Vagina (tissue), 2 donors: ENCODE measurements at regions not wholly inside any gene's neighbourhood (a gene's known extent, or its start where the extent isn't known, plus 50 kb on each side); places are given as distances from the start of the nearest gene placed in this dataset.

Experiments
- DNase-seq, 2 donors: peaks; one replicate each; pipeline ENCODE4 v3.0.0-alpha.2; 2017; ENCODE audit errors: extremely low spot score in 2 of 2
- H3K27ac ChIP-seq: fragments of 200-600 bp; sonication (generic); one replicate; pipeline ENCODE4 v1.5.1; 2019
- H3K27me3 ChIP-seq: fragments of 200-600 bp; sonication (generic); one replicate; pipeline ENCODE4 v1.5.1; 2019
- H3K36me3 ChIP-seq, 2 donors: fragments of 200-600 bp; sonication (generic); one replicate each; pipeline ENCODE4 v1.5.1; 2017 to 2019
- H3K4me1 ChIP-seq: fragments of 200-600 bp; sonication (generic); one replicate; pipeline ENCODE4 v1.5.1; 2019
- H3K4me3 ChIP-seq, 2 donors: fragments of 200-600 bp; sonication (generic); 1 replicate in 1 of 2; 2 replicates in 1 of 2; pipeline ENCODE4 v1.5.1; 2016 to 2019
- H3K9me3 ChIP-seq: fragments of 200-600 bp; sonication (generic); one replicate; pipeline ENCODE4 v1.5.1; 2019
- CTCF ChIP-seq, 3 experiments: fragments of 450-650 bp in 2 of 3; fragments of 200-600 bp in 1 of 3; sonication (generic) in 1 of 3; IDR thresholded peaks; one replicate each; pipeline ENCODE4 v1.5.1; 2017 to 2019; ENCODE audit warnings: antibody characterized with exemption in 3 of 3, mild to moderate bottlenecking in 2 of 3, moderate library complexity in 2 of 3
- POLR2A ChIP-seq, 2 donors: fragments of 450-650 bp; IDR thresholded peaks; one replicate each; pipeline ENCODE4 v1.6.1; 2017; ENCODE audit warnings: antibody characterized with exemption in 2 of 2, mild to moderate bottlenecking in 2 of 2, moderate library complexity in 2 of 2
- POLR2AphosphoS5 ChIP-seq, 2 donors: sonication (generic); formaldehyde crosslinking; IDR thresholded peaks; one replicate each; pipeline ENCODE4 v1.9.0; 2017; ENCODE audit warnings: antibody characterized with exemption in 2 of 2, mild to moderate bottlenecking in 2 of 2, low read depth in 1 of 2; ENCODE audit not compliant: insufficient read depth in 1 of 2
- intact Hi-C: fragments of 100-400 bp; cut with DNase I; formaldehyde crosslinking; loops from one replicate; pipeline ENCODE4 v1.15.1; 2023

- H3K27me3 ChIP-seq: no peaks in the 10 kb centered on the region
- no peak overlapping the region for H3K4me3 ChIP-seq
- DNase-seq: no peak
- H3K36me3 ChIP-seq: no peaks in the 10 kb centered on the region
- H3K9me3 ChIP-seq: no peaks in the 10 kb centered on the region
- intact Hi-C loops: no loop called here
- no peak overlapping the region for H3K27ac ChIP-seq
- TF ChIP-seq CTCF (IDR thresholded peaks at IDR 0.05) (no peak), POLR2AphosphoS5 (IDR thresholded peaks at IDR 0.05; ENCODE audit: insufficient read depth in 1 of 2, low read depth in 1 of 2) (no peak), POLR2A (IDR thresholded peaks at IDR 0.05) (no peak)
- H3K4me1 ChIP-seq: no peaks in the 10 kb centered on the region
These were observed 783.2 kb upstream of the CDH2 start for GRCh38 chr18:28960146-28960545.

GRCh38 chr18:28952339-28952738, 775.4 kb upstream of the CDH2 start:
- no peak for TF ChIP-seq POLR2AphosphoS5 (IDR thresholded peaks at IDR 0.05; ENCODE audit: insufficient read depth in 1 of 2, low read depth in 1 of 2)
- no peak for TF ChIP-seq CTCF (IDR thresholded peaks at IDR 0.05)
- TF ChIP-seq POLR2A (IDR thresholded peaks at IDR 0.05): no peak
- H3K27me3 ChIP-seq: no peaks in the 10 kb centered on the region
- no peak overlapping the region for H3K27ac ChIP-seq
- no peaks in the 10 kb centered on the region for H3K36me3 ChIP-seq
- H3K4me3 ChIP-seq: no peak overlapping the region
- H3K9me3 ChIP-seq: no peaks in the 10 kb centered on the region
- DNase-seq: no peak
- intact Hi-C loops: no loop called here
- H3K4me1 ChIP-seq: no peaks in the 10 kb centered on the region

- Histone ChIP-seq H3K4me1 (no peaks in the 10 kb centered on the region), H3K36me3 (no peaks in the 10 kb centered on the region), H3K27ac (no peak overlapping the region), H3K4me3 (no peak overlapping the region), H3K9me3 (no peaks in the 10 kb centered on the region), H3K27me3 (no peaks in the 10 kb centered on the region)
- TF ChIP-seq POLR2A (IDR thresholded peaks at IDR 0.05) (no peak), CTCF (IDR thresholded peaks at IDR 0.05) (no peak), POLR2AphosphoS5 (IDR thresholded peaks at IDR 0.05; ENCODE audit: insufficient read depth in 1 of 2, low read depth in 1 of 2) (no peak)
- intact Hi-C loops: no loop called here
- no peak for DNase-seq
These were observed 771.0 kb upstream of the CDH2 start for GRCh38 chr18:28947900-28948299.

- intact Hi-C loops: no loop called here
- no peak overlapping the region for H3K4me3 ChIP-seq
- no peak for DNase-seq
- H3K9me3 ChIP-seq: no peaks in the 10 kb centered on the region
- no peaks in the 10 kb centered on the region for H3K36me3 ChIP-seq
- H3K27me3 ChIP-seq: no peaks in the 10 kb centered on the region
- no peak for TF ChIP-seq CTCF (IDR thresholded peaks at IDR 0.05)
- TF ChIP-seq POLR2A (IDR thresholded peaks at IDR 0.05): no peak
- no peak for TF ChIP-seq POLR2AphosphoS5 (IDR thresholded peaks at IDR 0.05; ENCODE audit: insufficient read depth in 1 of 2, low read depth in 1 of 2)
- no peaks in the 10 kb centered on the region for H3K4me1 ChIP-seq
- H3K27ac ChIP-seq: no peak overlapping the region
These were observed 769.5 kb upstream of the CDH2 start for GRCh38 chr18:28946471-28946870.

GRCh38 chr18:28922936-28923335, 746.0 kb upstream of the CDH2 start:
- intact Hi-C loops: no loop called here
- H3K9me3 ChIP-seq: no peaks in the 10 kb centered on the region
- H3K4me3 ChIP-seq: no peak overlapping the region
- TF ChIP-seq CTCF (IDR thresholded peaks at IDR 0.05): no peak
- TF ChIP-seq POLR2AphosphoS5 (IDR thresholded peaks at IDR 0.05; ENCODE audit: insufficient read depth in 1 of 2, low read depth in 1 of 2): no peak
- TF ChIP-seq POLR2A (IDR thresholded peaks at IDR 0.05): no peak
- DNase-seq: no peak
- H3K27me3 ChIP-seq: no peaks in the 10 kb centered on the region
- no peaks in the 10 kb centered on the region for H3K4me1 ChIP-seq
- H3K27ac ChIP-seq: no peak overlapping the region
- H3K36me3 ChIP-seq: no peaks in the 10 kb centered on the region
